ENCODE measurements at regions not wholly inside any gene's neighbourhood (a gene's known extent, or its start where the extent isn't known, plus 50 kb on each side); places are given as distances from the start of the nearest gene placed in this dataset.

GRCh38 chr18:73961804-73962203 lies 185.8 kb downstream of the FBXO15 start:
- DNase-seq = no peak

DNA sequence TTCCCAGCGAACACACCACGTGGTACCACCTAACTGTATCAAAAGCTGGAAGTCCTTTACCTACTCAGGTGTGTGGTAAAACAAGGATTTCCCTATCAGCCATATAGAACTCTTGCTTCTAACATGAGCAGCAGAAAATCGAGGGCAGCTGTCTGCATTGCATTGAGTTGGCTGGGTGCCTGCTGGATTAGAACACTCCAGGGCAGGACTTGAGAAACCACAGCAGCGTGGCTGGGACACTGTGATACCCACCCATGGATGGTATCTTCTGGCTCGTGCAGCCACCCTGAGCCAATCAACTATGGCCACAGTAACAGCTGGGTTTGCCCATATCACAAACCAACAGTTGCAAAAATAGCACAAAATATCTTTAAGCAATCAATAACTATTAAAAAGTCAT lies 188.3 kb downstream of the FBXO15 start:
- DNase-seq = no peak

DNA sequence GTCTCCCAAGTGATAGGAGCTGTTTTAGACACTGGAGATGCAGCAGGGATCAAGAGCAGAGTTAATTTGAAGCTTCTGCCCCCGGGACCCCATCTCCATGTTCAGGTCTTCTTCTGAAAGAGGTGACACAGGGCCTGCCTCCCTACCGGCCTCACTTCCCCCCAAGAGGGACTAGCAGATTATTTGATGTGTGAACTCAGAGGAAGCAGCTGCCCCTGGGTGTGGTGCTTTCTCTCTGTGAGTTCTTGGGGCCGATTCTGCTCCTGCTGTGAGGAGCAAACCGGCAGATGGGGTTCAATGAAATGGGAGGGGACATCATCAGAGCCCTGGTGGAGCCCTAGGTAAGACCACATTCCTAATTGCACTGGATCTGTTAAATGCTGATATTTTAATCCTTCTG lies 193.4 kb downstream of the FBXO15 start:
- DNase-seq = no peak

DNA sequence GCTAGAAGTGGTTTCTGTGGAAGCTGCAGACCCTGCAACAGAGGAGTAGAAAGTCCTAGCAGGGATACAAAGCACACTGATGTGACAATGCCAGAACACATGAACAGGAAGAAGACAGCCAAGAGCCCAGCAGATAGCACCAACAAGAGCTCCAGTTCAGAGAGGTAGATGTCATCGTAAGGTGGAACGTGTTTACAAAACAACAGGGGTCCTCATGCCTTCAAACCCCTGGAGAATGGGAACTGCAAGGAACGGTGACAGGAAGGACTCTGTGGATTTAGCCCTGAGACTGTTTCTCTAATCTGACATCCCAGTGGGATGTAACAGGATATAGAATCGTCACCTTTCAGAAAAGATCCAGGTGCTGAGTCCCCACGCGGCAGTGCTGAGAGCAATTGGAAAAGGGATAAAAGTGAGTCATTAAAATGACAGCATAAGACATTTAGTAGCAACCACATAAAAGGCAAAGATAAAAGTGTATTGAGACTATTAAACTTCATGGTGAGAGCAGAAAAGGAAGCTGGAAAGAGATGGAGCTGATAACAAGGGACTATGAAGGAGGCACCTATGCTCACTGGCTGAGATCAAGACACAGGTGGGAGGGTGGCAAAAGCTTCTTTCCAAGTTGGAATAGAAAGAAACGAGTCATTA lies 195.2 kb downstream of the FBXO15 start:
- no peak for DNase-seq

GRCh38 chr18:73950116-73950700 lies 197.4 kb downstream of the FBXO15 start:
- no peak for DNase-seq

DNA sequence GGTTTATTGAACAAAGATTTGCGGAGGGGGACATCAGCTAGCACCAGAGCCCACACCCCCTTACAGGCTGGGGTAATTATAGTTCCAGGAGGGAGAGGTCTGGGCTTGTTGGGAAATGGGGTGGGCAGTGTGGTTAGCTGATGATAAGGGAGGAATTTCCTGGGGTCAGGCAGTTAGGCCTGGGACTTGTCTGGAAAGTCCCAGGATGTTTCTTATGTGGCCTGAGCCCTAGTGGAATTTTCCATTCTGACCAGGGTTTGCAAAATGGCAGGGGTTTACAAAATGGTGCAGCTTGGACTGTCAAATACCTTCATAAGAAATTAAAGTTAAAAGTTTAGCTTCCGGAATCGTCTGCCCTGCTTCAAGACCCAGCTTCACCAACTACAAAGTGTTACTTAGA lies 199.1 kb downstream of the FBXO15 start:
- no peak for DNase-seq

GRCh38 chr18:73948084-73948483 lies 199.6 kb downstream of the FBXO15 start:
- DNase-seq = no peak

DNA sequence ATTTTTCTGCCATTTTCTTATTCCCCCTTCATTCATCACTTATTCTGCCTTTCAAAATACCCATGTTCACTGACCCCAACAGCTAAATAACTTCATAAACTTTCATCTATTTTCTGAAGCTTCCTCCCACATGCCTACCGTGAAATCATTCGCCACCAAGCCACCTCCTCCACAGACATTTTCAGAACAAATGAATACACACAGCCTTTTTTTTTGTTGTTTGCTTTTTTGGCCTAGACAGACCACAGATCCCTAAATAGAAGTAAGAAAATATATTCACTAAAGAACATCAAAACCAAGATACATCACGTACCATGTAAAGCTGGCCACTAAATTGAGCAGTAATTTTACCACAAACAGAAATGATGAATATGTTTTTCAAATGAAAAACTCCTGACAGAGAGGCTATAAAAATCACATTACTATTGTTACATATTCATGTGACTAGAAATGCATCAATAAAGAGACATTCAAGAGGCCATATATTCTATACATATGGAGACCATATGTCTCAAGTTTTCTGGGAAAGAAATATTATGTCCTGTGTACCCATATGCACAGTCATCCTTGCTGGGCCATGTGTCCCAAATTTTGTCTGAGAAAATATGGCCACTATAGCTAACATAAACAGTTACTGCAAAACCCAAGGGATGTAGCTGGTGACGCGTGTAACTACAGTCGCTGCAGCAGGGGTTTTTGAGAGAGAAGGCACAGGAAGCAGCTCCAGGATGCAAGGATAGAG lies 200.3 kb downstream of the FBXO15 start:
- no peak for DNase-seq

- DNase-seq = no peak
Observed at GRCh38 chr18:73945130-73945792, 202.4 kb downstream of the FBXO15 start.

GRCh38 chr18:73944715-73945114 lies 202.9 kb downstream of the FBXO15 start:
- no peak for DNase-seq

GRCh38 chr18:73943763-73944162 lies 203.9 kb downstream of the FBXO15 start:
- no peak for DNase-seq

- DNase-seq = no peak
Observed at GRCh38 chr18:73942956-73943355, 204.7 kb downstream of the FBXO15 start.

DNA sequence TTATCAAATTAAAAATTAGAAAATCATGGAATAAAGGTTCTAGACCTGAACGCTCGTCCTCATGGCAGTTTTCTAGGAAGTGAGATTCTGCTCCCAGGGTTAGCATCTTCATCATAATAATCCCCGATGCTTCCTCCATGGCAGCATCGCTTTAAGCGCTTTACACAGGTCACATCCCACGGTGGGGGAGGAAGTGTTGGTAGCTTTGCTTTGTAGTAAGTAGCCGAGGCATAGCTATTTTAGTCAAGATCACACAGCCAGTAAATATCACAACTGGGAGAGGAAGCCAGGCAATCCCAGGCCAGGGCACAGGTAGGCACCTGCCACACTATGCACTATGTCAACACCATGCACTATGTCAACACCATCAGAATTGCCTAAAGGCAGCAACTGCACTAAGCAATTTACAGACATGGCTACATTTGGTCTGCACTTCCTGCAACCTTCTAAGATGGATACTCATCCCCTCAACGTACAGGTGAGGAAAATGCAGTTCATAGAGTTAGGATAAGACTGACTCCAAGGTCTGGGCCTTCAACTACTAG lies 205.5 kb downstream of the FBXO15 start:
- DNase-seq = no peak

GRCh38 chr18:73940721-73941120 lies 206.9 kb downstream of the FBXO15 start:
- DNase-seq = no peak

DNA sequence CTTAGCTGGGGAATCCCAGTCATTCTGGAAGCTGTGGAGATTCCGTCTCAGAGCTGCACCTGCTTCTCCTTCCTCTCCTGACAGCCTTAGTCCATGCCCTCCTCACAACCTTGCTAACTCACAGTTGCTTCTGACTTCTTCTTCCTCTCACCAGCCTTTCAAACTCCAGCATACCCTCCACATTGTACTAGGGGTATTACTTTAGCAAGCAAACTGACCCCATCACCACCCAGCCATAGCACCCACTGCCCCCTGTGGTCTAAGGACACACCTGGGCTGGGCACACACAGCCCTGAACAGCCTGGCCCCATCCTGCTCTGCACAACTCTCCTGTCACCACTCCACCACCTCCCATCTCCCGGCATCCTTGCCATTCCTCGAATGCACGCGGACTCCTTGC lies 208.2 kb downstream of the FBXO15 start:
- no peak for DNase-seq

- no peak for DNase-seq
Observed at GRCh38 chr18:73933685-73934084, 213.9 kb downstream of the FBXO15 start.

DNA sequence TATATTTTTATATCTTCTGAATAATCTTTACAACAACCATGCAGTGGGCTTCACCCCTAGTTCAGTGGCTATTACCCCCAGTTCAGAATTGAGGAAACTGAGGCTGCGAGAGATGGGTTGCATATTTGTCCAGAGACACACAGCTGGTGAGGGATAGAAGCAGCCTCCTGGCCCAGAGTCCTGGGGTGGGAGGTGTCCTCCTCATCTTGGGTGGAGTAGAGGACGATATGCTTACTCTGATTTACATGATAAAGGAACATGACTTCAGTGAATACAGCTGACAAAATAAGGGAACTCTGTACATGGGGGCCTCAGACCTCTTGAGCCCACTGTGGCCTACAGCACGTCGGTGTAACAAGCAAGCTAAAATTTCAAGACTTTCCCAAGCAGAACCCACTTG lies 214.7 kb downstream of the FBXO15 start:
- DNase-seq = no peak

DNA sequence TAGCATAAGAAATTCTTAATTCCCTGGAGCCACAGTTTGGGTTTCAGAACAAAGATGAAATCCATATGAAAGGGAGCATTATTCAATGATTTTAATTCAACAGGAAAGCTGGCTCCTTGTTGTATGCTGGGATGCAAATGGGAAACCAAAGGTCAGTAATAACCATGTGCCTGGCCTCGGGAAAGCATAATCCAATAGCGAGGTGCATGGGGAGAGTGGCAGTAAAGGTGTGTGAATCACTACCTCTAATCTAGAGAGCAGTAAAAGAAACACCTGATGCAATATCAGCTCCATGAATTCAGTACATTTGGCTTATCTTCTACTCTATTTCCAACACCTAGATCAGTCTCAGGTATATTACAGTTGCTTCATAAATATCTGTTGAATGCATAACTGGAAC lies 220.1 kb downstream of the FBXO15 start:
- DNase-seq = no peak

DNA sequence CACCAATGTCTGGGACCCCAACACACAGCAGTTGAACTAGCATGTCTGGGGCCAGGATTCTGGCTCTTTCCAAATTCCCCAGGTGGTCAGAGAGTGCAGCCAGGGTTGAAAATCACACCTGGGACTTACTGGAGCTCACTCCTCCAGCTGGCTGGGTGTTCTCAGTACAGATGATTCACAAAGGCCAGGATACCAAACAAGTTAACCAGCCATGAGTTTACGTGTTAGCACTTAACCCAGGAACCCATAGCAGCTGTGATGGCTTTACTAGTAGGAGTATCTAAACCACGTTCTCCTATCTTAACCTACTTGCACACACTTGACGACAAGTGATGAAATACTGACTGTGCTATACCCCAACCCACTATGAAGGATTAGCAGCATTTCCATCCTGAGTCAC lies 222.8 kb downstream of the FBXO15 start:
- no peak for DNase-seq

DNA sequence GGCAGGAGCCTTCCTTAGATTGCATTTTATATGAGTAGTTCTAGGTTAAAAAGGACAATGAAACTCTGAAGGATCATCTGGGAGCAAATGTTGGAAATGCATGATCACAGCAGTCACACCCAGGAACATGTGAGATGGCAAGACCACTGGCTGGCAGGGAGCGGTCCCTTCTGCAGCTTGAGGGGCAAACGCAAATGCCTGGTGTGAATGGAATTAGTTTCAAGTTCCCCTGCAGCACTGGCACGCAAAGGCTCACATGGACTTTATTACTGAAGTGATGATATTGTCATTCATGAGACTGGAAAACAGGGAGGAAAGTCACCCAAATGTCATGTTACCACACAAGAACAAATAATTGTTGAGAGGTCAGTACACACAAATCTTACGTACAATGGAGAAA lies 223.3 kb downstream of the FBXO15 start:
- DNase-seq = no peak

DNA sequence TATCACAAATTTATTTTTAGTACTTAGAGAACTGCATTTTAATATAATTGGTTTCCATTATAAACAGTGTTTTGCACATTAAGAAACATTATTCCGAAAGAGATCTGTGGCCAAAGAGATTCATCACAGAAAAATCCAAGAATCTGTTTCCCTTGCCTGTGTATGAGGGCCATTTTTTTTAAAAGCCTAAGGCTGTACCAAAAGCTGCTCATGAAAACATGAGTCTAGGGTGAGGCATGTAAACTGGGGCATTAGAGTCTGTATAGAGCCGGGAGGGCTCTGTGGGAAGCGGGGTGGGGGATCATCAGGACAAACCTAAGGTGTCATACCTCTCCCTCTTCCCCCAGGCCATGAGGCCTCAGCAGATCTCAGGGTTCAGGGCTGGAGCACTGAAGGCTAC lies 223.8 kb downstream of the FBXO15 start:
- no peak for DNase-seq

DNA sequence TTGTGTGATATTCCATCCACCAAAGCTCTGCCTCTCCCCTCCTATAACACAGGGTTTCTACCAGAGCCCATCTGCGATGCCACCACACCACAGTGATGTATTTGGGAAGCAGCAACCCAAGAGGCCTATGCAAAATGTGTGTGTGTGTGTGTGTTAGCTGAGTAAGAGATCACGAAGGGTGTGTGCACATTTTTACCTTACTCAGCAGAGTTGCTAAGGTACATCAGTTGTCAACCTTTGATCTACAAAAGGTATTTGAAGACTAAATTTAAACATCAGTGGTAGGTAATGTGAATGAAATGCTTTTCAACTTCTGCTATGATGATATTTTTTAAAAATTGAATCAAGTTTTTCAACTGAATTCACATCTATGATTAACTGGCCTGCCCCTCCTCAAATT lies 227.6 kb downstream of the FBXO15 start:
- no peak for DNase-seq

DNA sequence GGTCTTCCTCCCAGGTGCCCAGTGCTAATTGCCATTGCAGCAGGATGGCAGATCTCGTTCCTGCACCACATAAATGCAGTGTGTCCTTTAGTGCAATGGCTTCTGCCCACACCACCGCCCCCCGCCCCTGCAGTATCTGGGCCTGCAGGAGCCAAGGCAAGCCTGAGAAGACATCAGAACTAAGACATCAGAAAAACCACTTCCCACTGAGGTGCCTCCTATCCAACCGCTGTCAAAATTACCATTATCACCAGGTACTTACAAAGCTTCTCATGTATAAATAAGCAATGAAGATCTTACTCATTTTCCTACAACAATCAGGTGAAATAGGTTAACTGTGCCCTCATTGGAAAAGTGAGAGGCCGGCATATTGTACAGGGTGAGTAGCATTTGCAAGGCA lies 228.8 kb downstream of the FBXO15 start:
- DNase-seq = no peak

DNA sequence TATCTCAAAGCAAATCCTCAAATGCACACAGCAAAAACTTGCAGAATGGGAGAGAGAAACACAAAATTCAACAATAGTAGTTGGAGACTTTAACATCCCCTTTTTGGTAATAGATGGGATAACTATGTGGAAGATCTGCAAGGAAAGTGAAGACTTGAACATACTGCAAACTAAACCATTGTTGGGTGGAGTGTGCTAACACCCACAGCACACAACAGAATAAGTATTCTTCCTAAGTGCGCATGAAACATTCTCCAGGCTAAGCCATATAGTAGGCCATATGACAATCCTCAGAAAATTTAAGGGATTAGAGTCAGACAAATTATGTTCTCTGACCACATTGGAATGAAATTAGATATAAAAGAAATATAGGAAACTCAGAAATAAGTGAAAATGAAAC lies 230.6 kb downstream of the FBXO15 start:
- no peak for DNase-seq

Data from stimulated activated CD4-positive, alpha-beta T cell treated with anti-CD3 and anti-CD28 coated beads, Interleukin-2, amount 100 ng/mL, for 48 hours (primary cell).